ENCODE measurements at regions not wholly inside any gene's neighbourhood (a gene's known extent, or its start where the extent isn't known, plus 50 kb on each side); places are given as distances from the start of the nearest gene placed in this dataset.

DNA sequence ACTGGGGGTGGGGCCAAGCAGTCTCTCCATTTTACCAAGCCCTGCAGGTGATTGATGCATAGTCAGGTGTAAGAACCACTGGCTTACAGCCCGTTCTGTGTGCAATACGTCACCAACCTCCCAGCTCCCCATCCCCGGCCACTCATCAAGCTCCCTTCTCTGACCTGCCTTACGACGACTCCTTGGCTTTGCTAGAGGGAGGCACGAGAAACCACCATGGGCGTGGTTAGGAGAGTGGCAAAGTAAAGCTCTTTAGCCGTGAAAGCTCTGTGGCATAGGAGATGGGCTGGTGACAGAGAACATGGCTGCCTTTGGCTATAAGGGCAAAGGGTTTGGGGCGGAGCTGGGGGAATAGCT, 109.1 kb downstream of the BDH1 start:
- Histone ChIP-seq H3K27me3 (ENCODE audit: control insufficient read depth, insufficient read depth, low read length) (no peaks in the 10 kb centered on the region), H3K4me1 (ENCODE audit: control insufficient read depth, insufficient read depth, low read length) (no peaks in the 10 kb centered on the region; the same call in none of the 2 replicates), H3K4me3 (ENCODE audit: low read depth, low read length) (no peak overlapping the region), H3K9ac (ENCODE audit: low read length) (no peak overlapping the region), H3K36me3 (ENCODE audit: control insufficient read depth, insufficient read depth, low read length) (no peaks in the 10 kb centered on the region), H3K9me3 (ENCODE audit: control insufficient read depth, insufficient read depth, low read depth, low read length) (no peaks in the 10 kb centered on the region), H3K27ac (ENCODE audit: low read depth, low read length) (no peak overlapping the region)

DNA sequence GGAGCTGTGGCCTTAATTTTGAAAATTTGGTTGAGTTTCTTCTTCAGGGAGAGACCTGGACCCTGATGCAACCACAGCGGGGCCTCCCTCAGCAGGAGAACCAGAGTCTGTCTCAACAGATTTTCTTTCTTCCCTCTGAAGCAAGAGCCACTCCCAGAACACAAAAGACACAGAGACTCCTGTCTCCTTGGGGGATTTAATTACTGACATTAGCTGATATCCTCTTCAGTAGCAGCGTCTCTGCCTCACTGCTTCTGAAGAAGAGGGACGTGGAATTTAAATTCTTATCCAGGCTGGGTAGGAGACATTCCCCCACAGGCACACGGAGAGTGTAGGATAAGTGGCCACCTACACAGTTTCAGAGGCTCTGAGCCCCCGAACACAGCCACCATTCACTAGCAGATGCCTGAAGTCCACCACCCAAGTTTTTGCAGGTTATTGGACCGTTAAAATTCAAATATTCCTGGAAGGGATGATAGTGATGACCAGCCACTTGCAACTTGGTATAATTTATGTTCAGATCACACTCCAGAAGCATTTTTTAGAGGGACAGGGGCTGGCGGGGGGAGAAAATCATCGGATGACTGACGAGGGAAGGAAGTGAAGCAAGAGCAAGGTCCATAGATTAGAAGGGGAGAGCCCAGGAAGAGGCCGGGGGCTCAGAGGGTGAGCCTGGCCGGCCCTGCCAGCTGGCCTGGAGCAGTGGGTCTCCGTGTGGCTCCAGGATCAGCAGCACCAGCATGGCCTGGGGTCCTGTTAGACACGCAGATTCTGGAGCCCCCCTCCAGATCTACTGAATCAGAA, 109.7 kb downstream of the BDH1 start:
- Histone ChIP-seq H3K4me3 (ENCODE audit: low read depth, low read length) (no peak overlapping the region), H3K9ac (ENCODE audit: low read length) (no peak overlapping the region), H3K27ac (ENCODE audit: low read depth, low read length) (no peak overlapping the region), H3K27me3 (ENCODE audit: control insufficient read depth, insufficient read depth, low read length) (no peaks in the 10 kb centered on the region), H3K9me3 (ENCODE audit: control insufficient read depth, insufficient read depth, low read depth, low read length) (no peaks in the 10 kb centered on the region), H3K36me3 (ENCODE audit: control insufficient read depth, insufficient read depth, low read length) (no peaks in the 10 kb centered on the region), H3K4me1 (ENCODE audit: control insufficient read depth, insufficient read depth, low read length) (no peaks in the 10 kb centered on the region; the same call in none of the 2 replicates)

DNA sequence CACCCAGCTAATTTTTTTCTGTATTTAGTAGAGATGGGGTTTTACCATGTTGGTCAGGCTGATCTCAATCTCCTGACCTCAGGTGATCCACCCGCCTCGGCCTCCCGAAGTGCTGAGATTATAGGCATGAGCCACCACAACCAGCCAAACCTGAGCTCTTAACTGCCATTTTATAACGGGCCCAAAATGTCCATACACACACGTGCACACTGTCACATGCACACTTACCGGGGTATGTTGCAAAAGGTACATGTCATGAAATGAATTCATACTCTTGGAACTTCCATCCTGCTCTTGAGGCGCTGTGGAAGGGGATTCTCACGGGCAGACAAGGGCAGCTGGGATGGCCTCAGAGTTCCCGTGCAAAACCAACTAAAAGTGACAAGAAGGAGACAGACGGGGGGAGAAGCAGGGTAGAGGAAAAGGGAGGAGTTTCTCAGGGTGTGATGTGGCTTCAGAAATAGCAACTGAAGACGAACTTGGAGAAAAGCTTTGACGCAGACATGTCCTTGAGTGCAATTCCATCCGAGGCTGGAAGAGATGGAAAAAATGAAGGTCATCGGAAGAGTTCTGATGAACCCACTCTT, 110.9 kb downstream of the BDH1 start:
- Histone ChIP-seq H3K9ac (ENCODE audit: low read length) (no peak overlapping the region), H3K27ac (ENCODE audit: low read depth, low read length) (no peak overlapping the region), H3K9me3 (ENCODE audit: control insufficient read depth, insufficient read depth, low read depth, low read length) (no peaks in the 10 kb centered on the region), H3K36me3 (ENCODE audit: control insufficient read depth, insufficient read depth, low read length) (no peaks in the 10 kb centered on the region), H3K4me3 (ENCODE audit: low read depth, low read length) (no peak overlapping the region), H3K4me1 (ENCODE audit: control insufficient read depth, insufficient read depth, low read length) (no peaks in the 10 kb centered on the region; the same call in none of the 2 replicates), H3K27me3 (ENCODE audit: control insufficient read depth, insufficient read depth, low read length) (no peaks in the 10 kb centered on the region)

DNA sequence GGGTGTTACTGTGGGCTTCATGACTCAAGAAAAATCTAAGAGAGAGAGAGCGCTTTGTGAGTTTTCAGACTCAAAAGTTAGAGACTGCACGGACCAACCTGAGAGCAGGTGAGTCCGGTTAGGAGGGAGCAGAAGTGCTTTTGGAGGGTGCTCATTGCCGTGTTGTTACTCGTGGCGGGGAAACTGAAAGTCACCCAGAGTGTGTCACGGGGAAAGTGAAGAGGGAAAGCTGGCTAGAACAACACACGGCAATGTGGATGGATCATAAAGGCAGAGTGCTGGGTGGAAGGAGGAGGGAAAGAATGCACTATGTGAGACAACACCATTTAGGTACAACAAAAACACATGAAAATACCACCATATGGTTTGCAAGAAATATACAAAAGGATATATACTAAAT, 112.3 kb downstream of the BDH1 start:
- no peak overlapping the region for H3K9ac ChIP-seq (ENCODE audit: low read length)
- no peaks in the 10 kb centered on the region for H3K36me3 ChIP-seq (ENCODE audit: control insufficient read depth, insufficient read depth, low read length)
- no peaks in the 10 kb centered on the region; the same call in none of the 2 replicates for H3K4me1 ChIP-seq (ENCODE audit: control insufficient read depth, insufficient read depth, low read length)
- H3K27ac ChIP-seq (ENCODE audit: low read depth, low read length) = no peak overlapping the region
- no peak overlapping the region for H3K4me3 ChIP-seq (ENCODE audit: low read depth, low read length)
- no peaks in the 10 kb centered on the region for H3K9me3 ChIP-seq (ENCODE audit: control insufficient read depth, insufficient read depth, low read depth, low read length)
- H3K27me3 ChIP-seq (ENCODE audit: control insufficient read depth, insufficient read depth, low read length) = no peaks in the 10 kb centered on the region

DNA sequence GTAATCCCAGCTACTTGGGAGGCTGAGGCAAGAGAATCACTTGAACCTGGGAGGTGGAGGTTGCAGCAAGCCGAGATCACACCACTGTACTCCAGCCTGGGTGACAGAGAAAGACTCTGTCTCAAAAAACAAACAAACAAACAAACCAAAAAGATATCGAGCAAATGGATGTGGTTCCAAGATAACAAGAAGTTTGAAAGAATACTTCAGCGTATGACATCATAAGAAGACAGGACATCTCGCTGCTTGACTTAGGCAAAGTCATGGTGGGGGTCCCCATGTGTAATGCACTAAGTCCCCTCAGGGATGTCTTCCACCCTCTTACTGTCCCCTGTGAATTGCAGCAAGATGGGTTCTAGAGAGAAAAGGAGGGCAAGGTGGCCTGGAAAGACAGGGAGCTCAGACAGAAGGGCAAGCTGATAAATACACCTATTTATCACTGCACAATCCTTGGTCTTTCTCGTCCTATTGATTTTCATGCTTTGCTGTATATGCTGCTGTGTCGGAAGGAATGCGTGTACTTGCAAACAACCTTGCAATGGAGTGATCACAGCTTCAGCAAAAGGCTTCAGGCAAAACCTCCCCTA, 115.0 kb downstream of the BDH1 start:
- no peaks in the 10 kb centered on the region; the same call in 1 of the 2 replicates for H3K4me1 ChIP-seq (ENCODE audit: control insufficient read depth, insufficient read depth, low read length)

DNA sequence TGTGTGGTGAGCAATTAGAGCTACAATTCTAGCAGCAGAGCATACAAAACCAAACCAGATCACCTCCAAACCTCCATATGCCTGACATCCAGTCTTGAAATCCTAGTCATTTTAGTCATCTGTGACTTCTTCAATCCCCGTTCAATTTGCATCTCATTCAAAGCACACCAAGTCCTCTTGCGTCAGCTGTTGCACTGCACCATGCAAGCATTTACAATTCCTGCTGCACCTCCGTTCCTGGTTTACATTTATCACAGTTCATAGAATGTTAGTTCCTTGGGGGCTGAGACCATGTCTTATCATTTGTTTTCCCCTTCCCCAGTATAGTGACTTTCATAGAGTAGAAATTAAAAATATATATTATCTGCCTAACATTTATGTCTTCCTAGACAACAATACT, 116.9 kb downstream of the BDH1 start:
- H3K27me3 ChIP-seq (ENCODE audit: control insufficient read depth, insufficient read depth, low read length) = no peaks in the 10 kb centered on the region
- no peaks in the 10 kb centered on the region for H3K9me3 ChIP-seq (ENCODE audit: control insufficient read depth, insufficient read depth, low read depth, low read length)
- H3K36me3 ChIP-seq (ENCODE audit: control insufficient read depth, insufficient read depth, low read length) = no peaks in the 10 kb centered on the region
- no peak overlapping the region for H3K27ac ChIP-seq (ENCODE audit: low read depth, low read length)
- no peaks in the 10 kb centered on the region for H3K4me1 ChIP-seq (ENCODE audit: control insufficient read depth, insufficient read depth, low read length)
- H3K4me3 ChIP-seq (ENCODE audit: low read depth, low read length) = no peak overlapping the region
- no peak overlapping the region for H3K9ac ChIP-seq (ENCODE audit: low read length)

More for the DNA sequence above, 115.0 kb downstream of the BDH1 start:
- Histone ChIP-seq H3K9me3 (ENCODE audit: control insufficient read depth, insufficient read depth, low read depth, low read length) (no peaks in the 10 kb centered on the region), H3K4me3 (ENCODE audit: low read depth, low read length) (no peak overlapping the region), H3K27ac (ENCODE audit: low read depth, low read length) (no peak overlapping the region), H3K9ac (ENCODE audit: low read length) (no peak overlapping the region), H3K27me3 (ENCODE audit: control insufficient read depth, insufficient read depth, low read length) (no peaks in the 10 kb centered on the region), H3K36me3 (ENCODE audit: control insufficient read depth, insufficient read depth, low read length) (no peaks in the 10 kb centered on the region)

DNA sequence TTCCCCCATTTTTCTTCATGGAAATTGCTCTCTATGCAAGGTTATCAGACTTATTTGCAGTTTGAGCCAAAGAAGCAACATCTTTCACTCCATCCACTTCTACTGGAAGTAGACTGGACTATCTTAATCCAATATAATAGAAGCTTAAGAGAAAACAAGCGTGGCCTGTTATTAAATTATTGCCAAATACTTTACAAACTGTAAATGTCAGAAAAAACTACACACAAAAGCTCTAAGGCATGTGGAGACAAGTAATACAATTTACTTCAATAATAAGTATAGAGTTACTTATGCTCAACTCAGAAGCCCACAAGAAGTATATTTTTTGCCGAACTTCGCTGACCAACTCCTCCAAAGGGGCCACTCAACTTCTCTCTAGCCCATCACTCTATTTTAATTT, 120.3 kb downstream of the BDH1 start:
- Histone ChIP-seq H3K4me1 (ENCODE audit: control insufficient read depth, insufficient read depth, low read length) (no peaks in the 10 kb centered on the region; the same call in 1 of the 2 replicates), H3K27me3 (ENCODE audit: control insufficient read depth, insufficient read depth, low read length) (no peaks in the 10 kb centered on the region), H3K9me3 (ENCODE audit: control insufficient read depth, insufficient read depth, low read depth, low read length) (no peaks in the 10 kb centered on the region)

DNA sequence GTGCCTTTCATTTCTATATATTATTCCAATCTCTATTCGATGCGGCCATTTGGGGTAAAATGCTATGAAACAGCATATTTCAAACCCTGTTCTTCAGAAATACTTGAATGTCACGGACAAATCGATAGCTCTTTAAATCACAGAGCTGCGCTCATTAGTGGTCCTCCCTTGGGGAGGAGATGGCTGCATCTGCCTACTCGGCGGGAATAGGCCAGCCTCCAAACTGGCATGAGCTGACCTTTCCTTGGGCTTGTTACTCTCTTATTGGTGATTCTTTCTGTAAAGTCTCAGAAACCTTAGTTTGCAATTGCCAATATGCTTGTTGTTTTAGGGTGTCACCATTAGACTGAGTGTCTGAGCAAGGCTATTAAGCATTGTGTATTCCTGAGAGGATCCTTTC, 120.9 kb downstream of the BDH1 start:
- Histone ChIP-seq H3K4me3 (ENCODE audit: low read depth, low read length) (no peak overlapping the region), H3K4me1 (ENCODE audit: control insufficient read depth, insufficient read depth, low read length) (no peaks in the 10 kb centered on the region; the same call in 1 of the 2 replicates), H3K36me3 (ENCODE audit: control insufficient read depth, insufficient read depth, low read length) (no peaks in the 10 kb centered on the region), H3K27me3 (ENCODE audit: control insufficient read depth, insufficient read depth, low read length) (no peaks in the 10 kb centered on the region), H3K9ac (ENCODE audit: low read length) (no peak overlapping the region), H3K27ac (ENCODE audit: low read depth, low read length) (no peak overlapping the region), H3K9me3 (ENCODE audit: control insufficient read depth, insufficient read depth, low read depth, low read length) (no peaks in the 10 kb centered on the region)

More for the DNA sequence above, 120.3 kb downstream of the BDH1 start:
- Histone ChIP-seq H3K36me3 (ENCODE audit: control insufficient read depth, insufficient read depth, low read length) (no peaks in the 10 kb centered on the region), H3K9ac (ENCODE audit: low read length) (no peak overlapping the region), H3K27ac (ENCODE audit: low read depth, low read length) (no peak overlapping the region), H3K4me3 (ENCODE audit: low read depth, low read length) (no peak overlapping the region)

DNA sequence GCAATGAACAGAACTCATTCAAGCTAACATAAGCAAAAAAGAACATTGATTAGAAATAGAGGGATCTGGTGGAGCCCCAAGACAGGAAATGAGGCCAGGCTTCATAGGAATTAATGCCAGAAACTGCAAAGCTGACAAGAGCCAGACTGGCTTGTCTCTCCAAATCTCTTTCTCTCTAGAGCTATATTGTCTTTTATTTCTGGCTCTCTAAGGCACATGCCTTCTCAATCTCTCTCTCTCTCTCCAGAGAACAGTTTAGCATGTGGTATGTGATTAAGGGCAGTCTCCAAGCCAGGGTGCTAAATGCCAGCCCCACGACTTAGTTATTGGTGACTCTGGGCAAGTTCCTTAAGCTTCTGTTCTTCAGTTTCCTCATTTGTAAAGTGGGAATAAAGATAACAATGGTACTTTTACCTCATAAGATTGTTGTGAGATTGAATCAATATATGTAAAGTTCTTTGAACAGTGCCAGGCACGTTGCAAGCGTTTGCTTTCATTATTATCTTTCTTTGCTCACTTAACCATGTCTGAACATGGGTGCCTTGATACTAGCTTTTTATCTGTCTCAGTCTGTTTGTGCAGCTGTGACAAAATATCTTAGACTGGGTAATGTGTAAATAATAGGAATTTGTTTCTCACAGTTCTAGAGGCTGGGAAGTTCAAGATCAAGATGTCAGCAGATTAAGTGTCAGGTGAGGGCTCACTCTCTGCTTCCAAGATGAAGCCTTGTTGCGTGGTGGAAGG, 123.2 kb downstream of the BDH1 start:
- Histone ChIP-seq H3K36me3 (ENCODE audit: control insufficient read depth, insufficient read depth, low read length) (no peaks in the 10 kb centered on the region), H3K9me3 (ENCODE audit: control insufficient read depth, insufficient read depth, low read depth, low read length) (no peaks in the 10 kb centered on the region), H3K27ac (ENCODE audit: low read depth, low read length) (no peak overlapping the region)

DNA sequence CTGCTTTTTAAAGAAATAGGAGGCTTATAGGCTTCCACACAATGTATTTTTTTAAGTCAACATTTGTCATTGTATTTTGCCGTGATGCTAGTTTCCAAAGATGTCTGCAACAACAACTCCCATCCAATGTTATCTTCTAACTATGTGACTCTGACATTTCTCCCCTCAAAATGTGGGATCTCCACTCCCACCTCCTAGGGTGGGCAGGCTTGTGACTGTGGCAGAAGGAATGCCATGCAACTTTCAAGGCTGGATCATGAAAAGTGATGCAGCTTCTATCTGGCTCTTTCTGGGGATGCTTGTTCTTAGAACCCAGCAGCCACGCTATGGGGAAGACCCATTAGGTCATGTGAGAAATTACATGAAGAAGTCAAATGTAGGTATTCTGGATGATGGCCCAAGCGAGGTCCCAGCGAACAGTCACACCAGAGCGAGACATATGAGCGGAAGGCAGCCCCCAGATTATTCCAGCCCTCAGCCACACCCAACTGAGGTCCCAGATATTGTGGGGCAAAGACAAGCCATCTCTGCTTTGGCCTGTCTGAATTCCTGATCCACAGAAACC, 124.3 kb downstream of the BDH1 start:
- no peaks in the 10 kb centered on the region for H3K36me3 ChIP-seq (ENCODE audit: control insufficient read depth, insufficient read depth, low read length)
- no peaks in the 10 kb centered on the region for H3K9me3 ChIP-seq (ENCODE audit: control insufficient read depth, insufficient read depth, low read depth, low read length)
- H3K27ac ChIP-seq (ENCODE audit: low read depth, low read length) = no peak overlapping the region
- no peaks in the 10 kb centered on the region for H3K27me3 ChIP-seq (ENCODE audit: control insufficient read depth, insufficient read depth, low read length)
- H3K9ac ChIP-seq (ENCODE audit: low read length) = no peak overlapping the region
- H3K4me3 ChIP-seq (ENCODE audit: low read depth, low read length) = no peak overlapping the region
- H3K4me1 ChIP-seq (ENCODE audit: control insufficient read depth, insufficient read depth, low read length) = peaks cover 8% of the 10 kb centered on the region; the same call in 1 of the 2 replicates

More for the DNA sequence above, 123.2 kb downstream of the BDH1 start:
- Histone ChIP-seq H3K4me3 (ENCODE audit: low read depth, low read length) (no peak overlapping the region), H3K9ac (ENCODE audit: low read length) (no peak overlapping the region), H3K27me3 (ENCODE audit: control insufficient read depth, insufficient read depth, low read length) (no peaks in the 10 kb centered on the region), H3K4me1 (ENCODE audit: control insufficient read depth, insufficient read depth, low read length) (peaks cover 8% of the 10 kb centered on the region; the same call in 1 of the 2 replicates)
